ENCODE measurements at regions not wholly inside any gene's neighbourhood (a gene's known extent, or its start where the extent isn't known, plus 50 kb on each side); places are given as distances from the start of the nearest gene placed in this dataset.
"Not testable (repeated sequence)": the region's sequence is repeated elsewhere in the genome, so short reads cannot be mapped to it uniquely, and the experiment has no call there.

GRCh38 chr1:61583703-61584102, 141.2 kb downstream of the TM2D1 start:
- DNase-seq: no peak
- intact Hi-C loops (cut with DNase I): no loop called here
- no peak for ATAC-seq

GRCh38 chr1:61581251-61581650, 143.7 kb downstream of the TM2D1 start:
- no peak for DNase-seq
- intact Hi-C loops (cut with DNase I): no loop called here
- ATAC-seq: no peak

- ATAC-seq: no peak
- no peak for DNase-seq
- intact Hi-C loops (cut with DNase I): no loop called here
These were observed 144.5 kb downstream of the TM2D1 start for GRCh38 chr1:61580417-61580816.

- no peak for ATAC-seq
- intact Hi-C loops (cut with DNase I): no loop called here
- DNase-seq: no peak
These were observed 145.1 kb downstream of the TM2D1 start for GRCh38 chr1:61579802-61580201.

- intact Hi-C loops (cut with DNase I): no loop called here
- no peak for ATAC-seq
- DNase-seq: no peak
These were observed 152.9 kb downstream of the TM2D1 start for GRCh38 chr1:61572046-61572445.

GRCh38 chr1:61570191-61570590, 154.8 kb downstream of the TM2D1 start:
- ATAC-seq (no peak), DNase-seq (no peak)
- intact Hi-C loops (cut with DNase I): no loop called here

GRCh38 chr1:61569303-61569621, 155.7 kb downstream of the TM2D1 start:
- ATAC-seq: no peak
- no peak for DNase-seq
- intact Hi-C loops (cut with DNase I): no loop called here

- intact Hi-C loops (cut with DNase I): no loop called here
- no peak for ATAC-seq
- DNase-seq: no peak
These were observed 156.3 kb downstream of the TM2D1 start for GRCh38 chr1:61568460-61569302.

- intact Hi-C loops (cut with DNase I): no loop called here
- no peak for ATAC-seq
These were observed 158.8 kb downstream of the TM2D1 start for GRCh38 chr1:61566177-61566576.

GRCh38 chr1:61563611-61564010, 161.3 kb downstream of the TM2D1 start:
- no peak for DNase-seq
- intact Hi-C loops (cut with DNase I): no loop called here
- ATAC-seq: no peak

More at GRCh38 chr1:61566177-61566576, 158.8 kb downstream of the TM2D1 start:
- DNase-seq: no peak

GRCh38 chr1:61561666-61562065, 163.3 kb downstream of the TM2D1 start:
- intact Hi-C loops (cut with DNase I): no loop called here
- DNase-seq (no peak), ATAC-seq (no peak)

- DNase-seq (no peak), ATAC-seq (no peak)
- intact Hi-C loops (cut with DNase I): no loop called here
These were observed 164.6 kb downstream of the TM2D1 start for GRCh38 chr1:61560385-61560784.

- DNase-seq (no peak), ATAC-seq (peak in 1 of 2 donors; percentile 23)
- intact Hi-C loops (cut with DNase I): no loop called here
These were observed 168.3 kb downstream of the TM2D1 start for GRCh38 chr1:61556631-61557030.

GRCh38 chr1:61552630-61553305, 172.2 kb downstream of the TM2D1 start:
- DNase-seq: no peak
- intact Hi-C loops (cut with DNase I): no loop called here
- ATAC-seq: no peak

GRCh38 chr1:61547302-61547701, 177.6 kb downstream of the TM2D1 start:
- ATAC-seq; intact Hi-C loops (cut with DNase I); DNase-seq: not testable (repeated sequence)

- intact Hi-C loops (cut with DNase I): loop anchor here in 1 of 2 donors (5.0 kb wide), 1 partner anchor 43 kb away; no protein-coding TSS in a partner anchor
- ATAC-seq, DNase-seq: not testable (repeated sequence)
These were observed 180.1 kb downstream of the TM2D1 start for GRCh38 chr1:61544870-61545269.

- intact Hi-C loops (cut with DNase I): loop anchor here in 1 of 2 donors (5.0 kb wide), 1 partner anchor 41 kb away; no protein-coding TSS in a partner anchor
- not testable (repeated sequence) for DNase-seq, ATAC-seq
These were observed 181.4 kb downstream of the TM2D1 start for GRCh38 chr1:61543498-61543897.

- DNase-seq (no peak), ATAC-seq (no peak)
- intact Hi-C loops (cut with DNase I): loop anchor here in 1 of 2 donors (5.0 kb wide), 1 partner anchor 38 kb away; no protein-coding TSS in a partner anchor
These were observed 185.1 kb downstream of the TM2D1 start for GRCh38 chr1:61539720-61540462.

GRCh38 chr1:61538228-61538627, 186.7 kb downstream of the TM2D1 start:
- DNase-seq (no peak), ATAC-seq (no peak)
- intact Hi-C loops (cut with DNase I): no loop called here
